Activated CD8-positive, alpha-beta T cell treated with anti-CD3 and anti-CD28 coated beads for 36 hours (primary cell): ENCODE measurements at regions not wholly inside any gene's neighbourhood (a gene's known extent, or its start where the extent isn't known, plus 50 kb on each side); places are given as distances from the start of the nearest gene placed in this dataset.
"Not testable (repeated sequence)": the region's sequence is repeated elsewhere in the genome, so short reads cannot be mapped to it uniquely, and the experiment has no call there.

Source experiments
- ATAC-seq: fragments of 200-7000 bp; cut with Tn5 transposase; one replicate; pipeline ENCODE4 v1.10.0; 2021; ENCODE audit warnings: mild to moderate bottlenecking, moderate library complexity
- CTCF ChIA-PET: fragments of 350-600 bp; sonication (Branson Sonifier 250); formaldehyde crosslinking; loops from one replicate; lab custom pipeline; 2021; ENCODE audit warnings: antibody characterized with exemption; lab: Charles Lee
- POLR2A ChIA-PET: fragments of 350-600 bp; sonication (Branson Sonifier 250); formaldehyde crosslinking; loops from one replicate; lab custom pipeline; 2021; ENCODE audit warnings: antibody characterized with exemption; lab: Charles Lee
- DNase-seq: peaks from one replicate; pipeline ENCODE4 v3.0.0-alpha.2; 2020
- H3K27ac Mint-ChIP-seq: one replicate; pipeline ENCODE4 v1.8.0; 2021; ENCODE audit warnings: mild to moderate bottlenecking, mixed read lengths
- H3K27me3 Mint-ChIP-seq: one replicate; pipeline ENCODE4 v1.8.0; 2021; ENCODE audit warnings: mixed read lengths
- H3K36me3 Mint-ChIP-seq: one replicate; pipeline ENCODE4 v1.8.0; 2021; ENCODE audit warnings: low read depth, mixed read lengths
- H3K4me1 Mint-ChIP-seq: one replicate; pipeline ENCODE4 v1.8.0; 2021; ENCODE audit warnings: low read depth, mixed read lengths
- H3K4me3 Mint-ChIP-seq: one replicate; pipeline ENCODE4 v1.8.0; 2021; ENCODE audit warnings: mild to moderate bottlenecking, moderate library complexity, mixed read lengths
- H3K9me3 Mint-ChIP-seq: one replicate; pipeline ENCODE4 v1.8.0; 2021; ENCODE audit warnings: mixed read lengths
- intact Hi-C: fragments of 100-400 bp; cut with micrococcal nuclease; formaldehyde crosslinking; loops from one replicate; pipeline ENCODE4 v1.10.0; 2022

- ATAC-seq, CTCF ChIA-PET, intact Hi-C loops, DNase-seq, H3K9me3 Mint-ChIP-seq, H3K4me3 Mint-ChIP-seq, H3K4me1 Mint-ChIP-seq, H3K36me3 Mint-ChIP-seq, POLR2A ChIA-PET, H3K27me3 Mint-ChIP-seq, H3K27ac Mint-ChIP-seq: not testable (repeated sequence)
Measured at GRCh38 chr9:42802716-42803115, 619.3 kb downstream of the SPATA31A6 start.

DNA sequence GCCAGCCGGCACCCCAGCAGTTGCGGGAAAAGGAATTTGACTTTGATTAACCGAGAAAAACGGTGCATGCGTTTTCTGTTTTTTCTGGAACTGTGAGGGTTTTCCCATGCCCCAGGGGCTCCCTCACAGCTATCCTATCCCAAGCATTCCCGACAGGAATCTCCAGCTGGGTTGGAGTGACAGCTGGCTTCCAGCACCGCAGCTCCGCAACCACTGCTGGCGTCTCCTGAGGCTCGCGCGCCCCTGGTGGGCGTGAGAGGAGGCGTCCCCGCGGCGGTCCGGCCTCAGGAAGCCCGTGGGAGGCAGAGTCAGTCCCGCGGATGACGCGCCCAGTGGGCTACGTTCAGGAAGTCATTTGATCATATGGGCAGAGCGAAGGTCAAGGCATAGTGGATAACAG lies 623.2 kb downstream of the SPATA31A6 start:
- ATAC-seq, POLR2A ChIA-PET, H3K27me3 Mint-ChIP-seq, H3K36me3 Mint-ChIP-seq, H3K9me3 Mint-ChIP-seq, intact Hi-C loops, DNase-seq, H3K4me1 Mint-ChIP-seq, H3K27ac Mint-ChIP-seq, CTCF ChIA-PET, H3K4me3 Mint-ChIP-seq: not testable (repeated sequence)

DNA sequence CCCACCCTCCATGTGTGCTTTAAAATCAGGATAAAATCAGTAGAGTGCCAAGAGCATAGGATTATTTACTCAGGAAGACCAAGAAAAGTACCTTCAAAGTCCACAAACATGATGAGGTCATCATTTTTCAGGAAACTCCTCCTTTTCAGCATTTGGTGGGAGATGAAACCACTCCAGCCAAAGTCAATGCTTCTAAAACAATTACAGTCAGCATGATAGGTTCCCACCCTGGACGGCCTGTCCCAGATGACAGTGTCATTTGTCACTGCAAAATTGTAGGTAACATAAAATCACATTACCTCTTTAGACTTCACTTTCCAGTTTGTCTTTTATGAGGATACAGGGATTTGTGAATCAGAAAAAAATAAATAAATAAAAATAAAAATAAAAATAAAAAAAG lies 638.0 kb downstream of the SPATA31A6 start:
- intact Hi-C loops, ATAC-seq, H3K4me3 Mint-ChIP-seq, H3K4me1 Mint-ChIP-seq, POLR2A ChIA-PET, DNase-seq, H3K27me3 Mint-ChIP-seq, CTCF ChIA-PET, H3K27ac Mint-ChIP-seq, H3K36me3 Mint-ChIP-seq, H3K9me3 Mint-ChIP-seq: not testable (repeated sequence)

DNA sequence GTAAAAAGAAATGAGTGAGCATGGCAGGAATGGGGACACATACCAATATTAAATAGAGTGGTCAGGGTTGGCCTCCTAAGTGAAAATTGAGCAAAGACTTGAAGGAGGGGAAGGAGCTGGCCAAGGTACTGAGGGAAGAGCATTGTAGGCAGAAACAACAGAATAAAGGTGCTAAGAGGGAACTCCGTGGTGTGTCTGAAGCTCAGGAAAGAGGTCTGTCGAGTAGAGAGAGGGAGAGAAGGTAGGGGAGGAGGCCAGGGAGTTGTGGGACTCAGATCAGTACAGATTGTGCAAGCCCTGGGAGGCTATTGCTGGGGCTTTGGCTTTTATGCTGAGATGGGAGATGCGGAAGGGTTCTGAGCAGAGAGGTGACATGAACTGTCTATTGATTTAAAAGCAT lies 664.7 kb downstream of the SPATA31A6 start:
- H3K4me3 Mint-ChIP-seq, H3K36me3 Mint-ChIP-seq, H3K27me3 Mint-ChIP-seq, DNase-seq, ATAC-seq, intact Hi-C loops, POLR2A ChIA-PET, H3K9me3 Mint-ChIP-seq, H3K27ac Mint-ChIP-seq, H3K4me1 Mint-ChIP-seq, CTCF ChIA-PET: not testable (repeated sequence)

DNA sequence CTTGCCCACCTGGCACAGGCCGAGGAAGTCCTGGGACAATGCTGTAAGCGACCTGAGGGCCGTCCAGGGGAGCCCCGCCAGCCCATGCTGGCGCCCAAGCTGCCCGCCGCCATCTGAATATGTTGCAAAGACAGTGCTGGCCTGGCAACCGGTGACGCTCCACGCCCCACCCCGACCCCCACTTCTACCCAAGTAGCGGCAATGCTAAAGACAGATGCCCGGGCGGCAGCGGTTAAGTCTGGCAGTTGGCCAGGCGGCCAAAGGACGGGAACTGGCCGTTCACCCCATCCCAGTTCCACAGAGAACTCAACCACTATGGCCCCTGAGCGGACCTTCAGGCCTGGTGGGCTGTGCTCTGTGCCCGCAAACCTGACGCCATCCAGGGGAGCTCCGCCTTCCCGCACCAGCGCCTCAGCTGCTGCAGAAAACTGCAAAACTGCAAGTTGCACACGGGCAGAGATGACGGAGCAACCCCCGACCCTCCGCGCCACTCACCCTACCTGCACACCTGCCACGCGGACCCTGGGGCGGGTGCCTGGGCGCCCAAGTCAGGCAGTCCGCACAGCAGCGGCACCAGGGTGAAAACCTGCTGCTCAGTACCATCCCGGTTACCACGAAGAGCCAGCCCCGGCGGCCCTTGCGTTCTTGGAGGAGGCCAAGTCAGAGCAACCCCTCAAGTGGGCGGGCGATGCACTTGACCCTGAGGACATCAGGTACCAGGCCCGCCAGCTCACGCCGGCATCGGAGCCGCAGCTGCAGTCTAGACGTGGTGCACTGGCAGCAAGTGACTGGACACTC lies 667.6 kb downstream of the SPATA31A6 start:
- intact Hi-C loops, H3K36me3 Mint-ChIP-seq, H3K4me1 Mint-ChIP-seq, DNase-seq, H3K9me3 Mint-ChIP-seq, POLR2A ChIA-PET, ATAC-seq, CTCF ChIA-PET, H3K27me3 Mint-ChIP-seq, H3K4me3 Mint-ChIP-seq, H3K27ac Mint-ChIP-seq: not testable (repeated sequence)

- H3K27ac Mint-ChIP-seq, ATAC-seq, H3K27me3 Mint-ChIP-seq, H3K4me1 Mint-ChIP-seq, CTCF ChIA-PET, H3K36me3 Mint-ChIP-seq, DNase-seq, intact Hi-C loops, H3K4me3 Mint-ChIP-seq, H3K9me3 Mint-ChIP-seq, POLR2A ChIA-PET: not testable (repeated sequence)
Measured at GRCh38 chr9:42851701-42852100, 668.2 kb downstream of the SPATA31A6 start.

GRCh38 chr9:42852133-42852930 lies 668.9 kb downstream of the SPATA31A6 start:
- POLR2A ChIA-PET, H3K27ac Mint-ChIP-seq, CTCF ChIA-PET, H3K36me3 Mint-ChIP-seq, H3K9me3 Mint-ChIP-seq, ATAC-seq, intact Hi-C loops, H3K4me3 Mint-ChIP-seq, H3K27me3 Mint-ChIP-seq, H3K4me1 Mint-ChIP-seq: not testable (repeated sequence)
- peak; percentile 10 for DNase-seq

- intact Hi-C loops, H3K4me1 Mint-ChIP-seq, H3K36me3 Mint-ChIP-seq, POLR2A ChIA-PET, H3K27ac Mint-ChIP-seq, DNase-seq, CTCF ChIA-PET, H3K27me3 Mint-ChIP-seq, H3K9me3 Mint-ChIP-seq, ATAC-seq, H3K4me3 Mint-ChIP-seq: not testable (repeated sequence)
Measured at GRCh38 chr9:42860133-42860532, 676.7 kb downstream of the SPATA31A6 start.

GRCh38 chr9:42862465-42862864 lies 679.0 kb downstream of the SPATA31A6 start:
- H3K4me3 Mint-ChIP-seq, POLR2A ChIA-PET, H3K4me1 Mint-ChIP-seq, H3K36me3 Mint-ChIP-seq, CTCF ChIA-PET, H3K9me3 Mint-ChIP-seq, H3K27ac Mint-ChIP-seq, intact Hi-C loops, ATAC-seq, DNase-seq, H3K27me3 Mint-ChIP-seq: not testable (repeated sequence)
